PFSK-1 (cell line): ENCODE measurements at regions not wholly inside any gene's neighbourhood (a gene's known extent, or its start where the extent isn't known, plus 50 kb on each side); places are given as distances from the start of the nearest gene placed in this dataset.

Source experiments
- POLR2AphosphoS5 ChIP-seq: IDR thresholded peaks from 2 replicates; pipeline ENCODE4 v1.6.1; 2012; ENCODE audit warnings: low read depth, mild to moderate bottlenecking, control low read depth, low read length, moderate library complexity
- SIN3A ChIP-seq: IDR thresholded peaks from 2 replicates; pipeline ENCODE4 v1.6.1; 2012; ENCODE audit warnings: mild to moderate bottlenecking, low read length, moderate library complexity, borderline replicate concordance; ENCODE audit not compliant: insufficient read depth
- TAF1 ChIP-seq: IDR thresholded peaks from 2 replicates; pipeline ENCODE4 v1.6.1; 2012; ENCODE audit warnings: low read length, control low read depth, borderline replicate concordance; ENCODE audit not compliant: insufficient read depth

- no peak for TF ChIP-seq TAF1
- no peak for TF ChIP-seq SIN3A
- TF ChIP-seq POLR2AphosphoS5 = no peak
These were observed 780.9 kb upstream of the POM121L12 start for GRCh38 chr7:52254396-52255010.
